HepG2 (cell line): ENCODE measurements at regions not wholly inside any gene's neighbourhood (a gene's known extent, or its start where the extent isn't known, plus 50 kb on each side); places are given as distances from the start of the nearest gene placed in this dataset.

ENCODE experiments used
- ARNTL ChIP-seq: sonication (generic); formaldehyde crosslinking; IDR thresholded peaks from 2 replicates; pipeline ENCODE4 v1.4.0; 2020; ENCODE audit warnings: mild to moderate bottlenecking, missing genetic modification reagents
- CCDC6 ChIP-seq: sonication (generic); formaldehyde crosslinking; IDR thresholded peaks from 2 replicates; pipeline ENCODE4 v1.8.1; 2022; ENCODE audit warnings: mild to moderate bottlenecking, missing genetic modification reagents, moderate library complexity
- CEBPB ChIP-seq: IDR thresholded peaks from 2 replicates; pipeline ENCODE4 v1.6.1; 2011; ENCODE audit warnings: low read depth, low read length, improper control_type of control experiment, borderline replicate concordance
- CEBPG ChIP-seq: IDR thresholded peaks from 2 replicates; pipeline ENCODE4 v1.6.1; 2016
- GATAD2A ChIP-seq: IDR thresholded peaks from 2 replicates; pipeline ENCODE4 v1.6.1; 2016
- JARID2 ChIP-seq: sonication (generic); formaldehyde crosslinking; IDR thresholded peaks from 2 replicates; pipeline ENCODE4 v1.8.1; 2023; ENCODE audit warnings: missing genetic modification reagents, inconsistent platforms; ENCODE audit not compliant: insufficient replicate concordance
- KDM2A ChIP-seq: sonication (generic); formaldehyde crosslinking; IDR thresholded peaks from 2 replicates; pipeline ENCODE4 v1.4.0; 2020; ENCODE audit warnings: low read depth, missing genetic modification reagents, borderline replicate concordance
- MIXL1 ChIP-seq: IDR thresholded peaks from 2 replicates; pipeline ENCODE4 v1.6.1; 2016
- MTF1 ChIP-seq: sonication (generic); formaldehyde crosslinking; IDR thresholded peaks from 2 replicates; pipeline ENCODE4 v1.5.0; 2020; ENCODE audit warnings: missing genetic modification reagents
- PCBP2 ChIP-seq: fragments of 200-400 bp; formaldehyde crosslinking; optimal IDR thresholded peaks from 2 replicates; pipeline ENCODE3; 2018; ENCODE audit warnings: low read length, low read depth; ENCODE audit not compliant: poor library complexity, severe bottlenecking
- PITX1 ChIP-seq: sonication (generic); formaldehyde crosslinking; IDR thresholded peaks from 2 replicates; pipeline ENCODE4 v1.5.1; 2020; ENCODE audit warnings: mild to moderate bottlenecking, missing genetic modification reagents
- ZNF263 ChIP-seq: sonication (generic); formaldehyde crosslinking; IDR thresholded peaks from 2 replicates; pipeline ENCODE4 v1.4.0; 2020; ENCODE audit warnings: missing genetic modification reagents
- ZNF441 ChIP-seq: sonication (generic); formaldehyde crosslinking; IDR thresholded peaks from 2 replicates; pipeline ENCODE4 v1.7.0; 2021; ENCODE audit warnings: missing genetic modification reagents, borderline replicate concordance
- TF ChIP-seq, protein P1 (sequence below): sonication (generic); formaldehyde crosslinking; IDR thresholded peaks from 2 replicates; pipeline ENCODE4 v1.5.0; 2020; ENCODE audit warnings: missing genetic modification reagents
- TF ChIP-seq, protein P2 (sequence below): sonication (generic); formaldehyde crosslinking; IDR thresholded peaks from 2 replicates; pipeline ENCODE4 v1.5.0; 2020; ENCODE audit warnings: mild to moderate bottlenecking, missing genetic modification reagents, moderate library complexity
- TF ChIP-seq, protein P3 (sequence below): IDR thresholded peaks from 2 replicates; pipeline ENCODE4 v1.4.0; 2020; ENCODE audit warnings: mild to moderate bottlenecking, missing genetic modification reagents
- TF ChIP-seq, protein P4 (sequence below): sonication (generic); formaldehyde crosslinking; IDR thresholded peaks from 2 replicates; pipeline ENCODE4 v1.8.0; 2022; ENCODE audit warnings: missing genetic modification reagents, low read depth, mild to moderate bottlenecking, borderline replicate concordance
- TF ChIP-seq, protein P5 (sequence below): sonication (generic); formaldehyde crosslinking; IDR thresholded peaks from 2 replicates; pipeline ENCODE4 v1.8.1; 2023; ENCODE audit warnings: mild to moderate bottlenecking, moderate library complexity, missing genetic modification reagents
- TF ChIP-seq, protein P6 (sequence below): IDR thresholded peaks from 2 replicates; pipeline ENCODE4 v1.6.1; 2016

DNA sequence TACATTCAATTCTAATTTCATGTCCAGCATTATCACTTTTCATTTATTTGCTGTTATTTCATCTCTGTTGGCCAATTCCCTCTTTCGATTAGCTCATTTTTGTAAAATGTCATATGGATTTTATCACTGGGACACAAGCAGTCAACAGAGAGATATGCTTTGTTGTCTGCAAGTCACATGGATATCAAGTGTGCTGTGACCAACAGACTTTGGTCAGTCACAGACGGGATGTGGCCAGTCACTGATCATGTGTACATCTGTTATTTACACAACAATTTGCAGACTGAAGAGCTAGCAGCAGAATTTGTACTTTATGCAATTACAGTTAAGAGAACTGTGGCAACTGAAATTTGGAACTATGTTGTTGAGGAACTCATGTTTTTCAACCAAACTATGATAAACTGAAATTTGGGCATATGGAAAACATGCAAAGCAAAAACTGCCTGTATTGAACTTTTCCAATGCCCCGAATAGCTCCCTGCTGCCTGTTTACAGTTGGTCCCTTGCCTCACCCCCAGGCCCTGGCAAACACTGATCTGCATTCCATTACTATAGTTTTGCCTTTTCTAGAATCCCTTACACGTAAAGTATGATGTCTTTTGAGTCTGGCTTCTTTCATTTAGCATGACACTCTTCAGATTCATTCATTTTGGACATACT lies 104.4 kb downstream of the RPL22L1 start (continued):
- TF ChIP-seq, protein P1, sequence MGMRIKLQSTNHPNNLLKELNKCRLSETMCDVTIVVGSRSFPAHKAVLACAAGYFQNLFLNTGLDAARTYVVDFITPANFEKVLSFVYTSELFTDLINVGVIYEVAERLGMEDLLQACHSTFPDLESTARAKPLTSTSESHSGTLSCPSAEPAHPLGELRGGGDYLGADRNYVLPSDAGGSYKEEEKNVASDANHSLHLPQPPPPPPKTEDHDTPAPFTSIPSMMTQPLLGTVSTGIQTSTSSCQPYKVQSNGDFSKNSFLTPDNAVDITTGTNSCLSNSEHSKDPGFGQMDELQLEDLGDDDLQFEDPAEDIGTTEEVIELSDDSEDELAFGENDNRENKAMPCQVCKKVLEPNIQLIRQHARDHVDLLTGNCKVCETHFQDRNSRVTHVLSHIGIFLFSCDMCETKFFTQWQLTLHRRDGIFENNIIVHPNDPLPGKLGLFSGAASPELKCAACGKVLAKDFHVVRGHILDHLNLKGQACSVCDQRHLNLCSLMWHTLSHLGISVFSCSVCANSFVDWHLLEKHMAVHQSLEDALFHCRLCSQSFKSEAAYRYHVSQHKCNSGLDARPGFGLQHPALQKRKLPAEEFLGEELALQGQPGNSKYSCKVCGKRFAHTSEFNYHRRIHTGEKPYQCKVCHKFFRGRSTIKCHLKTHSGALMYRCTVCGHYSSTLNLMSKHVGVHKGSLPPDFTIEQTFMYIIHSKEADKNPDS (CRISPR knock-in tag), result no peak
- TF ChIP-seq JARID2, result no peak
- TF ChIP-seq, protein P2, sequence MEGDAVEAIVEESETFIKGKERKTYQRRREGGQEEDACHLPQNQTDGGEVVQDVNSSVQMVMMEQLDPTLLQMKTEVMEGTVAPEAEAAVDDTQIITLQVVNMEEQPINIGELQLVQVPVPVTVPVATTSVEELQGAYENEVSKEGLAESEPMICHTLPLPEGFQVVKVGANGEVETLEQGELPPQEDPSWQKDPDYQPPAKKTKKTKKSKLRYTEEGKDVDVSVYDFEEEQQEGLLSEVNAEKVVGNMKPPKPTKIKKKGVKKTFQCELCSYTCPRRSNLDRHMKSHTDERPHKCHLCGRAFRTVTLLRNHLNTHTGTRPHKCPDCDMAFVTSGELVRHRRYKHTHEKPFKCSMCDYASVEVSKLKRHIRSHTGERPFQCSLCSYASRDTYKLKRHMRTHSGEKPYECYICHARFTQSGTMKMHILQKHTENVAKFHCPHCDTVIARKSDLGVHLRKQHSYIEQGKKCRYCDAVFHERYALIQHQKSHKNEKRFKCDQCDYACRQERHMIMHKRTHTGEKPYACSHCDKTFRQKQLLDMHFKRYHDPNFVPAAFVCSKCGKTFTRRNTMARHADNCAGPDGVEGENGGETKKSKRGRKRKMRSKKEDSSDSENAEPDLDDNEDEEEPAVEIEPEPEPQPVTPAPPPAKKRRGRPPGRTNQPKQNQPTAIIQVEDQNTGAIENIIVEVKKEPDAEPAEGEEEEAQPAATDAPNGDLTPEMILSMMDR (CRISPR knock-in tag), result no peak
- peak; percentile 64 for TF ChIP-seq CEBPG (CRISPR knock-in tag)
- peak; percentile 60; the same call in 1 of the 2 replicates for TF ChIP-seq CEBPB
- peak; percentile 99 for TF ChIP-seq ARNTL (CRISPR knock-in tag)
- TF ChIP-seq, protein P3, sequence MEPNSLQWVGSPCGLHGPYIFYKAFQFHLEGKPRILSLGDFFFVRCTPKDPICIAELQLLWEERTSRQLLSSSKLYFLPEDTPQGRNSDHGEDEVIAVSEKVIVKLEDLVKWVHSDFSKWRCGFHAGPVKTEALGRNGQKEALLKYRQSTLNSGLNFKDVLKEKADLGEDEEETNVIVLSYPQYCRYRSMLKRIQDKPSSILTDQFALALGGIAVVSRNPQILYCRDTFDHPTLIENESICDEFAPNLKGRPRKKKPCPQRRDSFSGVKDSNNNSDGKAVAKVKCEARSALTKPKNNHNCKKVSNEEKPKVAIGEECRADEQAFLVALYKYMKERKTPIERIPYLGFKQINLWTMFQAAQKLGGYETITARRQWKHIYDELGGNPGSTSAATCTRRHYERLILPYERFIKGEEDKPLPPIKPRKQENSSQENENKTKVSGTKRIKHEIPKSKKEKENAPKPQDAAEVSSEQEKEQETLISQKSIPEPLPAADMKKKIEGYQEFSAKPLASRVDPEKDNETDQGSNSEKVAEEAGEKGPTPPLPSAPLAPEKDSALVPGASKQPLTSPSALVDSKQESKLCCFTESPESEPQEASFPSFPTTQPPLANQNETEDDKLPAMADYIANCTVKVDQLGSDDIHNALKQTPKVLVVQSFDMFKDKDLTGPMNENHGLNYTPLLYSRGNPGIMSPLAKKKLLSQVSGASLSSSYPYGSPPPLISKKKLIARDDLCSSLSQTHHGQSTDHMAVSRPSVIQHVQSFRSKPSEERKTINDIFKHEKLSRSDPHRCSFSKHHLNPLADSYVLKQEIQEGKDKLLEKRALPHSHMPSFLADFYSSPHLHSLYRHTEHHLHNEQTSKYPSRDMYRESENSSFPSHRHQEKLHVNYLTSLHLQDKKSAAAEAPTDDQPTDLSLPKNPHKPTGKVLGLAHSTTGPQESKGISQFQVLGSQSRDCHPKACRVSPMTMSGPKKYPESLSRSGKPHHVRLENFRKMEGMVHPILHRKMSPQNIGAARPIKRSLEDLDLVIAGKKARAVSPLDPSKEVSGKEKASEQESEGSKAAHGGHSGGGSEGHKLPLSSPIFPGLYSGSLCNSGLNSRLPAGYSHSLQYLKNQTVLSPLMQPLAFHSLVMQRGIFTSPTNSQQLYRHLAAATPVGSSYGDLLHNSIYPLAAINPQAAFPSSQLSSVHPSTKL (CRISPR knock-in tag), result peak; percentile 92
- TF ChIP-seq, protein P4, sequence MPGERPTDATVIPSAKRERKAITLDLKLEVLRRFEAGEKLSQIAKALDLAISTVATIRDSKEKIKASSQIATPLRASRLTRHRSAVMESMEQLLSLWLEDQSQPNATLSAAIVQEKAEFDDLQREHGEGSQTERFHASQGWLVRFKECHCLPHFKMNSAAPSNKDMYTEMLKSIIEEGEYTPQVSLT, result no peak
- TF ChIP-seq GATAD2A (CRISPR knock-in tag), result peak; percentile 83
- TF ChIP-seq ZNF441 (CRISPR knock-in tag), result peak; percentile 35; the same call in 1 of the 2 replicates
- no peak for TF ChIP-seq PCBP2
- TF ChIP-seq PITX1 (CRISPR knock-in tag), result 0 out of 2 replicates have a peak, but pooled peaks have one; percentile 17
- no peak for TF ChIP-seq MTF1 (CRISPR knock-in tag)
- TF ChIP-seq MIXL1 (CRISPR knock-in tag), result peak; percentile 87
- TF ChIP-seq, protein P5, sequence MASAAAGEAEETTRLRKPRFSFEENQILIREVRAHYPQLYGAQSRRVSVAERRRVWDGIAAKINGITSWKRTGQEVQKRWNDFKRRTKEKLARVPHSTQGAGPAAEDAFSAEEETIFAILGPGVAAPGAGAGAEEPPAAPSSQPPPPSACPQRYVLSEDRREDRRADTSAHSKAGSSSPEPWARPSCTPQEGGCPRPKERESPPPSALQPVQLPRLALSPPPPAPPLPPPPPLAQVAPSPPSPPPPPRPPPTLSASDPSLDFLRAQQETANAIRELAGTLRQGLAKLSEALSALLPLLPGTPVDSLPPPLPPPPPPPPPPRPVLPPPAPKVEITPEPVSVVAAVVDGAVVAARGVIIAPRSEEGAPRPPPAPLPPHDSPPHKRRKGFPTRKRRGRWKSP (CRISPR knock-in tag), result no peak; the same call in 1 of the 2 replicates
- no peak for TF ChIP-seq ZNF263 (CRISPR knock-in tag)
- no peak for TF ChIP-seq KDM2A (CRISPR knock-in tag)
- TF ChIP-seq, protein P6, sequence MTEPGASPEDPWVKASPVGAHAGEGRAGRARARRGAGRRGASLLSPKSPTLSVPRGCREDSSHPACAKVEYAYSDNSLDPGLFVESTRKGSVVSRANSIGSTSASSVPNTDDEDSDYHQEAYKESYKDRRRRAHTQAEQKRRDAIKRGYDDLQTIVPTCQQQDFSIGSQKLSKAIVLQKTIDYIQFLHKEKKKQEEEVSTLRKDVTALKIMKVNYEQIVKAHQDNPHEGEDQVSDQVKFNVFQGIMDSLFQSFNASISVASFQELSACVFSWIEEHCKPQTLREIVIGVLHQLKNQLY, result peak; percentile 99
- 0 out of 2 replicates have a peak, but pooled peaks have one; percentile 34 for TF ChIP-seq CCDC6
